ENCODE measurements at regions not wholly inside any gene's neighbourhood (a gene's known extent, or its start where the extent isn't known, plus 50 kb on each side); places are given as distances from the start of the nearest gene placed in this dataset.

GRCh38 chr1:222994511-222995235 lies 148.4 kb downstream of the TLR5 start:
- Histone ChIP-seq H3K4me2 (peak overlapping the region in 10 of 11 experiments; percentile 33 to 69 (median 46); a peak in 16 of 22 replicates), H3K9ac (no peak overlapping the region), H3K9me3 (replicated peaks in 1 of 11) (no peaks in the 10 kb centered on the region), H3K27ac (no peak overlapping the region), H3K36me3 (peaks cover 0 to 8% (median 0%) of the 10 kb centered on the region in 11 experiments; a peak in 3 of 22 replicates), H4K20me1 (no peaks in the 10 kb centered on the region), H3K27me3 (no peaks in the 10 kb centered on the region), H3K4me1 (peaks cover 19 to 38% (median 27%) of the 10 kb centered on the region in 10 experiments), H3K4me3 (no peak overlapping the region)
- no peak for TF ChIP-seq Cebpa-rat (IDR thresholded peaks at IDR 0.05)

GRCh38 chr1:222995236-222995580 lies 147.8 kb downstream of the TLR5 start:
- Histone ChIP-seq H3K27ac (no peak overlapping the region), H3K36me3 (peaks cover 0 to 8% (median 0%) of the 10 kb centered on the region in 11 experiments; a peak in 3 of 22 replicates), H3K27me3 (no peaks in the 10 kb centered on the region), H4K20me1 (no peaks in the 10 kb centered on the region), H3K9me3 (replicated peaks in 1 of 11) (no peaks in the 10 kb centered on the region), H3K9ac (no peak overlapping the region), H3K4me3 (no peak overlapping the region), H3K4me2 (peak overlapping the region; percentile 33 to 69 (median 50)), H3K4me1 (peaks cover 19 to 38% (median 27%) of the 10 kb centered on the region in 10 experiments)
- no peak for TF ChIP-seq Cebpa-rat (IDR thresholded peaks at IDR 0.05)

- Histone ChIP-seq H4K20me1 (no peaks in the 10 kb centered on the region), H3K9ac (no peak overlapping the region), H3K36me3 (peaks cover 0 to 8% (median 0%) of the 10 kb centered on the region in 11 experiments; a peak in 3 of 22 replicates), H3K4me3 (no peak overlapping the region), H3K27ac (no peak overlapping the region), H3K4me1 (peaks cover 19 to 38% (median 27%) of the 10 kb centered on the region in 10 experiments), H3K27me3 (no peaks in the 10 kb centered on the region), H3K4me2 (peak overlapping the region; percentile 33 to 69 (median 50)), H3K9me3 (replicated peaks in 1 of 11) (no peaks in the 10 kb centered on the region)
- TF ChIP-seq Cebpa-rat (IDR thresholded peaks at IDR 0.05) = no peak
These were observed 147.3 kb downstream of the TLR5 start for GRCh38 chr1:222995620-222996309.

GRCh38 chr1:222996310-222996975 lies 146.6 kb downstream of the TLR5 start:
- Histone ChIP-seq H3K36me3 (peaks cover 0 to 8% (median 0%) of the 10 kb centered on the region in 11 experiments; a peak in 3 of 22 replicates), H3K9ac (no peak overlapping the region), H3K4me1 (peaks cover 21 to 38% (median 27%) of the 10 kb centered on the region in 10 experiments), H3K9me3 (replicated peaks in 1 of 11) (no peaks in the 10 kb centered on the region), H3K4me3 (no peak overlapping the region), H3K27me3 (no peaks in the 10 kb centered on the region), H3K27ac (no peak overlapping the region), H4K20me1 (no peaks in the 10 kb centered on the region), H3K4me2 (peak overlapping the region; percentile 33 to 59 (median 49); a peak in 21 of 22 replicates)
- no peak for TF ChIP-seq Cebpa-rat (IDR thresholded peaks at IDR 0.05)

GRCh38 chr1:223000632-223001031 lies 142.4 kb downstream of the TLR5 start:
- H3K9ac ChIP-seq = no peak overlapping the region
- peaks cover 11 to 21% (median 16%) of the 10 kb centered on the region in 10 experiments for H3K4me1 ChIP-seq
- H4K20me1 ChIP-seq = no peaks in the 10 kb centered on the region
- peaks cover 6 to 32% (median 22%) of the 10 kb centered on the region in 11 experiments; a peak in 18 of 22 replicates for H3K36me3 ChIP-seq
- no peak overlapping the region for H3K4me2 ChIP-seq
- no peak overlapping the region for H3K27ac ChIP-seq
- TF ChIP-seq Cebpa-rat (IDR thresholded peaks at IDR 0.05) = no peak
- H3K9me3 ChIP-seq (replicated peaks in 1 of 11) = peaks cover 0 to 18% (median 0%) of the 10 kb centered on the region in 11 experiments; a peak in 1 of 22 replicates
- H3K4me3 ChIP-seq = no peak overlapping the region
- H3K27me3 ChIP-seq = no peaks in the 10 kb centered on the region

- peaks cover 6 to 32% (median 22%) of the 10 kb centered on the region in 11 experiments; a peak in 18 of 22 replicates for H3K36me3 ChIP-seq
- peaks cover 0 to 12% (median 3%) of the 10 kb centered on the region in 10 experiments; a peak in 10 of 20 replicates for H3K4me1 ChIP-seq
- peaks cover 0 to 18% (median 0%) of the 10 kb centered on the region in 11 experiments; a peak in 1 of 22 replicates for H3K9me3 ChIP-seq (replicated peaks in 1 of 11)
- H4K20me1 ChIP-seq = no peaks in the 10 kb centered on the region
- no peak overlapping the region for H3K27ac ChIP-seq
- H3K9ac ChIP-seq = no peak overlapping the region
- H3K27me3 ChIP-seq = no peaks in the 10 kb centered on the region
- peak overlapping the region in 2 of 11 experiments; percentile 11 to 29; a peak in 2 of 22 replicates for H3K4me2 ChIP-seq
- H3K4me3 ChIP-seq = no peak overlapping the region
- no peak for TF ChIP-seq Cebpa-rat (IDR thresholded peaks at IDR 0.05)
These were observed 141.1 kb downstream of the TLR5 start for GRCh38 chr1:223001653-223002634.

GRCh38 chr1:223003549-223003948 lies 139.5 kb downstream of the TLR5 start:
- Histone ChIP-seq H4K20me1 (0 out of 22 replicates have a peak, but pooled peaks cover 0 to 4% (median 0%) of the 10 kb centered on the region in 11 experiments), H3K4me1 (peaks cover 0 to 21% (median 5%) of the 10 kb centered on the region in 10 experiments; a peak in 10 of 20 replicates), H3K27ac (no peak overlapping the region), H3K4me2 (no peak overlapping the region), H3K27me3 (no peaks in the 10 kb centered on the region), H3K4me3 (no peak overlapping the region), H3K36me3 (peaks cover 6 to 32% (median 22%) of the 10 kb centered on the region in 11 experiments; a peak in 18 of 22 replicates), H3K9me3 (replicated peaks in 1 of 11) (peaks cover 0 to 18% (median 0%) of the 10 kb centered on the region in 11 experiments; a peak in 1 of 22 replicates), H3K9ac (no peak overlapping the region)
- no peak for TF ChIP-seq Cebpa-rat (IDR thresholded peaks at IDR 0.05)

GRCh38 chr1:223006371-223006770 lies 136.7 kb downstream of the TLR5 start:
- Histone ChIP-seq H3K4me3 (no peak overlapping the region), H3K9ac (no peak overlapping the region), H3K27ac (no peak overlapping the region), H4K20me1 (0 out of 22 replicates have a peak, but pooled peaks cover 0 to 4% (median 0%) of the 10 kb centered on the region in 11 experiments), H3K36me3 (peaks cover 6 to 32% (median 22%) of the 10 kb centered on the region in 11 experiments; a peak in 18 of 22 replicates), H3K9me3 (replicated peaks in 1 of 11) (peaks cover 0 to 18% (median 0%) of the 10 kb centered on the region in 11 experiments; a peak in 1 of 22 replicates), H3K4me1 (peaks cover 0 to 46% (median 18%) of the 10 kb centered on the region in 10 experiments; a peak in 14 of 20 replicates), H3K27me3 (no peaks in the 10 kb centered on the region), H3K4me2 (no peak overlapping the region)
- no peak for TF ChIP-seq Cebpa-rat (IDR thresholded peaks at IDR 0.05)
